ENCODE measurements at regions not wholly inside any gene's neighbourhood (a gene's known extent, or its start where the extent isn't known, plus 50 kb on each side); places are given as distances from the start of the nearest gene placed in this dataset.

DNA sequence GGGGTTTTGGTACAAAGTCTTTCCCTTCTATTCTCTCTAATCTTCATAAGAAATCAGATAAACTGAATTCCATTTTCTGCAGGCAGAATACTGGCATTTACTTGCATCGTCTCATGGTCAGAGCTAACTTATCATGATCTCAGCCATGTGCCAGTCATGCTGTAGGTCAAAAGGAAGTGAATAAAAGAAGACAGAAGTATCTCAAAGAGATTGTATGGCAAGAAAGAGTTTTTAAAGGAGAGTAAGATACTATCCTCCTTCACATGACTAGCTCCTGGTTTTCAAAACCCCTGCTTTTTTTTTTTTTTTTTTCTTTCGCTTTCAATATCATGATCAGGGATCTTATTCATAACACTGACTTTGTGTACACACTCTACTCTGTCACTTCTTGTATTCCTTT, 398.3 kb downstream of the C6orf118 start:
- no peaks in the 10 kb centered on the region for H3K36me3 ChIP-seq (replicated peaks)
- no peaks in the 10 kb centered on the region for H3K27me3 ChIP-seq (replicated peaks)
- in situ Hi-C loops (cut with HindIII; ENCODE audit: low pct_ligation_motif_present, low sequenced_read_pairs), result no loop called here
- TF ChIP-seq, protein P1, sequence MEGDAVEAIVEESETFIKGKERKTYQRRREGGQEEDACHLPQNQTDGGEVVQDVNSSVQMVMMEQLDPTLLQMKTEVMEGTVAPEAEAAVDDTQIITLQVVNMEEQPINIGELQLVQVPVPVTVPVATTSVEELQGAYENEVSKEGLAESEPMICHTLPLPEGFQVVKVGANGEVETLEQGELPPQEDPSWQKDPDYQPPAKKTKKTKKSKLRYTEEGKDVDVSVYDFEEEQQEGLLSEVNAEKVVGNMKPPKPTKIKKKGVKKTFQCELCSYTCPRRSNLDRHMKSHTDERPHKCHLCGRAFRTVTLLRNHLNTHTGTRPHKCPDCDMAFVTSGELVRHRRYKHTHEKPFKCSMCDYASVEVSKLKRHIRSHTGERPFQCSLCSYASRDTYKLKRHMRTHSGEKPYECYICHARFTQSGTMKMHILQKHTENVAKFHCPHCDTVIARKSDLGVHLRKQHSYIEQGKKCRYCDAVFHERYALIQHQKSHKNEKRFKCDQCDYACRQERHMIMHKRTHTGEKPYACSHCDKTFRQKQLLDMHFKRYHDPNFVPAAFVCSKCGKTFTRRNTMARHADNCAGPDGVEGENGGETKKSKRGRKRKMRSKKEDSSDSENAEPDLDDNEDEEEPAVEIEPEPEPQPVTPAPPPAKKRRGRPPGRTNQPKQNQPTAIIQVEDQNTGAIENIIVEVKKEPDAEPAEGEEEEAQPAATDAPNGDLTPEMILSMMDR (IDR thresholded peaks at IDR 0.05; ENCODE audit: low read depth, low read length, missing control alignments), result no peak
- no peak overlapping the region for H3K4me3 ChIP-seq (ENCODE audit: low read depth, low read length)
- no peak overlapping the region for H3K27ac ChIP-seq
- DNase-seq, result no peak

DNA sequence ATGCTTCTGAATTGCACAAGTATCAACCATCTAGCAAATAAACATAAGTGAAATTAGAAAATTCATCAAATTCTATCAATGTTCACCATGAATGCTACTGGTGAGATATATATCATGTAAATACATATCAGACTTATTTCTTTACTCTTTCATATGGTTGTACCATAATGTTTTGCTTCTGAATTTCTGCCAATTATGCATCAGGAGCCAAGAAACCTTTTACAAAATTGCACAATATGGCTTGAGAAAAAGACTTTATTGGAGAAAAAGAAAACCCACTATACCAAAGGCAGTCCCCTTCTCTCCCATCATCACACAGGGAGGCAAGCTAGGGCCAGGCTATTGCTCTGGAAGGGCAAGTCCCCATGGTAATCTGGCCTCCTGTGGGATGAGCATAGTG, 402.6 kb downstream of the C6orf118 start:
- no peak overlapping the region for H3K27ac ChIP-seq
- TF ChIP-seq, protein P1 (IDR thresholded peaks at IDR 0.05; ENCODE audit: low read depth, low read length, missing control alignments), result no peak
- H3K36me3 ChIP-seq (replicated peaks), result no peaks in the 10 kb centered on the region
- no peak for DNase-seq
- in situ Hi-C loops (cut with HindIII; ENCODE audit: low pct_ligation_motif_present, low sequenced_read_pairs), result no loop called here
- no peak overlapping the region for H3K4me3 ChIP-seq (ENCODE audit: low read depth, low read length)
- no peaks in the 10 kb centered on the region for H3K27me3 ChIP-seq (replicated peaks)

DNA sequence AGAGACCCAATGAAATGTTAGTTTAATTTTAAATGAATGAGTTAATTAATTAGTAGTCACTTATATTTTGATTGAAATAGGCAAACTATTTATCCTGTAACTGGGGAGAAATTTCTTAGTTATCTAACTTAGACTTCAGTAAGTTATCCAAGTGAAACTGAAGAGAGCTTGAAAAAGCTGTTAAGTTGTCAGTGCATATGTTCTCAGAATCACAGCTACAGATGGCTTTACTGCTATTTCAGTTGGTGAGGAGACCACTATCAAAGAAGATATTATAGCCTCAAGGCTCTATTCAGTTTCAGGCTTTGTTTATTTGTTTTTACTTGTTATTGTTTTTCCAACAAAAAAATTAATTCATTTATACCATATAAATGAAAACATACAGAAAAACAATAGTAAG, 404.1 kb downstream of the C6orf118 start:
- Histone ChIP-seq H3K4me3 (ENCODE audit: low read depth, low read length) (no peak overlapping the region), H3K27ac (no peak overlapping the region), H3K36me3 (replicated peaks) (no peaks in the 10 kb centered on the region), H3K27me3 (replicated peaks) (no peaks in the 10 kb centered on the region)
- TF ChIP-seq, protein P1 (IDR thresholded peaks at IDR 0.05; ENCODE audit: low read depth, low read length, missing control alignments), result no peak
- in situ Hi-C loops (cut with HindIII; ENCODE audit: low pct_ligation_motif_present, low sequenced_read_pairs), result no loop called here
- DNase-seq, result no peak

DNA sequence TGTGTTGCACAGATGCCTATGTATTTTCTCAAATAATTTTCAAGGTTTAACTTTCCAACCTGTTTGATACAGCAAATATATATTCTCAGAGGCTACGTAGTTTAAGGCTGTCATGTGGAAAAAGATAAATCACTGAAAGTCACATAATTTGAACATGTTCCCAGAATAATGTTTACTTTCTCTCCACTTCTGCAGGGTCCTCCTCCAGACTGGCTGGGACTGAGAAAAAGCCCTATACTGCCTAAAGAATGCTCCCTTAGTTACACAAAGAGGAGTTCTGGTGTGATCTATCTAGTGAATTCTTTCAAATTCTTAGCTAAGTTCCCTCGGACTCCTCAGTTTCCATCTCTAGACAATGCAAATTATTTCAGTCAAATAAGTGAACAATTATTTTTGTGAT, 411.0 kb downstream of the C6orf118 start:
- no peaks in the 10 kb centered on the region for H3K36me3 ChIP-seq (replicated peaks)
- DNase-seq, result no peak
- H3K4me3 ChIP-seq (ENCODE audit: low read depth, low read length), result no peak overlapping the region
- H3K27me3 ChIP-seq (replicated peaks), result no peaks in the 10 kb centered on the region
- in situ Hi-C loops (cut with HindIII; ENCODE audit: low pct_ligation_motif_present, low sequenced_read_pairs), result no loop called here
- no peak overlapping the region for H3K27ac ChIP-seq
- TF ChIP-seq, protein P1 (IDR thresholded peaks at IDR 0.05; ENCODE audit: low read depth, low read length, missing control alignments), result no peak

DNA sequence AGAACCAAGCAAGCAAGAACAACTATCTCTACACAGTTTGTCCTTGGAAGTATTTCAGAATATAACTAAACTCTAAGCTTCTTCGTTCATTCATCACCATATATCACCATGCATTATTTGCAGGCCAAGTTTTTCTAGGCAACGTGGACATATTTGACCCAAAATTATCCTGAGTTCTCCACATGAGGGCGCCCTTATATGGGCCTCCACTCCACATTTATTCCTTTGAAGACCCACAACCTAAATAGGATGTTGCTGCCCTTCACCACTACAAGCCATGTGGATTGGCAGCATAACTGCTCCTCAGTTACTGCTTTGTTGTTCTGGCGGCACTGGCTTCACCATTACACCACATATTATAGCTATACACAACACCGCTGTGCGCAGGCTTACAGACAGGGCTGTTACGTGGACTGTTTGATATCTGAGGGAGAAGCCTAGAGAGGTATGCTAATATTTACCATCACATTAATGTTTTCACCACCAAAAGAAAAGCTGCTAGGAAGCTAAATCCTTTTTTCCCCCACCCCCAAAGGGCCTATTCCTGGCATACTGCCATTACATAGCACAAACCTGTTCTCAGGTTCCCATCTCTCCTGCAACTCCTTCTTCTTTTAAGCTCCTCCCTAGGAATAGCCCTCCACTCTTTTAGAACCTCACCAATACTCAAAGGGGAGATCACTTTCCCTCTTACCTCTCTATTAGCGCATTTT, 411.7 kb downstream of the C6orf118 start:
- in situ Hi-C loops (cut with HindIII; ENCODE audit: low pct_ligation_motif_present, low sequenced_read_pairs), result no loop called here

More for the DNA sequence above, 411.7 kb downstream of the C6orf118 start:
- DNase-seq, result no peak
- TF ChIP-seq, protein P1 (IDR thresholded peaks at IDR 0.05; ENCODE audit: low read depth, low read length, missing control alignments), result no peak
- no peaks in the 10 kb centered on the region for H3K27me3 ChIP-seq (replicated peaks)
- no peak overlapping the region for H3K4me3 ChIP-seq (ENCODE audit: low read depth, low read length)
- no peak overlapping the region for H3K27ac ChIP-seq
- no peaks in the 10 kb centered on the region for H3K36me3 ChIP-seq (replicated peaks)

All from brain microvascular endothelial cell (primary cell).